ENCODE measurements at regions not wholly inside any gene's neighbourhood (a gene's known extent, or its start where the extent isn't known, plus 50 kb on each side); places are given as distances from the start of the nearest gene placed in this dataset.
A peak's percentile ranks its signal among the peaks of the same experiment; 100 is the strongest.

DNA sequence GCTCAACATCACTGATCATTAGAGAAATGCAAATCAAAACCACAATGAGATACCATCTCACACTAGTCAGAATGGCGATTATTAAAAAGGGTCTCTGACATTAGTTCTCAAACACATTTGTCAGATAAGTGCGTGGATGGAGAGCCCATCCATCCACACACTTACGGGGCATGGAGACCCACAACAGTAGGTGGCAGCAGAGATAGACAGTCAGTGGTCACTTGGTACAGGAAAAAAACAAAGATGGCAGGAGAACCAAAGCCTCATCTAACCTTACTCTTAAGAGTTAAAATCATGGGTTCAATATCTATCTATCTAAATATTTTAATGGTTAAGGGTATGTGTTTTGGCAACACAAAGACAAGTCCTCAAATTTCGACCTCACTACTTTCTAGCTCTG, 1378.7 kb upstream of the C9orf72 start:
- no peaks in the 10 kb centered on the region for H3F3A ChIP-seq (ENCODE audit: control insufficient read depth, insufficient read depth)
- H3K4me3 ChIP-seq (ENCODE audit: low read length): no peak overlapping the region
- no peaks in the 10 kb centered on the region for H4K20me1 ChIP-seq (ENCODE audit: control insufficient read depth, insufficient read depth, low read depth, low read length)
- no peaks in the 10 kb centered on the region for H3K79me2 ChIP-seq (ENCODE audit: control insufficient read depth, low read length)
- no peaks in the 10 kb centered on the region for H3K36me3 ChIP-seq (ENCODE audit: control insufficient read depth, low read length)
- no peak overlapping the region for H3K4me2 ChIP-seq (ENCODE audit: low read length)
- no peaks in the 10 kb centered on the region for H3K27me3 ChIP-seq (ENCODE audit: control insufficient read depth, low read length)
- TF ChIP-seq, protein P1, sequence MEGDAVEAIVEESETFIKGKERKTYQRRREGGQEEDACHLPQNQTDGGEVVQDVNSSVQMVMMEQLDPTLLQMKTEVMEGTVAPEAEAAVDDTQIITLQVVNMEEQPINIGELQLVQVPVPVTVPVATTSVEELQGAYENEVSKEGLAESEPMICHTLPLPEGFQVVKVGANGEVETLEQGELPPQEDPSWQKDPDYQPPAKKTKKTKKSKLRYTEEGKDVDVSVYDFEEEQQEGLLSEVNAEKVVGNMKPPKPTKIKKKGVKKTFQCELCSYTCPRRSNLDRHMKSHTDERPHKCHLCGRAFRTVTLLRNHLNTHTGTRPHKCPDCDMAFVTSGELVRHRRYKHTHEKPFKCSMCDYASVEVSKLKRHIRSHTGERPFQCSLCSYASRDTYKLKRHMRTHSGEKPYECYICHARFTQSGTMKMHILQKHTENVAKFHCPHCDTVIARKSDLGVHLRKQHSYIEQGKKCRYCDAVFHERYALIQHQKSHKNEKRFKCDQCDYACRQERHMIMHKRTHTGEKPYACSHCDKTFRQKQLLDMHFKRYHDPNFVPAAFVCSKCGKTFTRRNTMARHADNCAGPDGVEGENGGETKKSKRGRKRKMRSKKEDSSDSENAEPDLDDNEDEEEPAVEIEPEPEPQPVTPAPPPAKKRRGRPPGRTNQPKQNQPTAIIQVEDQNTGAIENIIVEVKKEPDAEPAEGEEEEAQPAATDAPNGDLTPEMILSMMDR (IDR thresholded peaks at IDR 0.05; ENCODE audit: low read depth, low read length, poor library complexity, severe bottlenecking): peak; percentile 33
- TF ChIP-seq EZH2phosphoT487 (IDR thresholded peaks at IDR 0.05; ENCODE audit: borderline replicate concordance, low read length): no peak
- no peaks in the 10 kb centered on the region for H3K9me2 ChIP-seq (replicated peaks; ENCODE audit: control insufficient read depth, low read length)
- no peaks in the 10 kb centered on the region for H3K4me1 ChIP-seq (ENCODE audit: control insufficient read depth, low read length)
- H3K27ac ChIP-seq (ENCODE audit: low read depth, low read length): no peak overlapping the region
- no peaks in the 10 kb centered on the region for H3K9me3 ChIP-seq (ENCODE audit: control insufficient read depth, insufficient read depth, low read length)

DNA sequence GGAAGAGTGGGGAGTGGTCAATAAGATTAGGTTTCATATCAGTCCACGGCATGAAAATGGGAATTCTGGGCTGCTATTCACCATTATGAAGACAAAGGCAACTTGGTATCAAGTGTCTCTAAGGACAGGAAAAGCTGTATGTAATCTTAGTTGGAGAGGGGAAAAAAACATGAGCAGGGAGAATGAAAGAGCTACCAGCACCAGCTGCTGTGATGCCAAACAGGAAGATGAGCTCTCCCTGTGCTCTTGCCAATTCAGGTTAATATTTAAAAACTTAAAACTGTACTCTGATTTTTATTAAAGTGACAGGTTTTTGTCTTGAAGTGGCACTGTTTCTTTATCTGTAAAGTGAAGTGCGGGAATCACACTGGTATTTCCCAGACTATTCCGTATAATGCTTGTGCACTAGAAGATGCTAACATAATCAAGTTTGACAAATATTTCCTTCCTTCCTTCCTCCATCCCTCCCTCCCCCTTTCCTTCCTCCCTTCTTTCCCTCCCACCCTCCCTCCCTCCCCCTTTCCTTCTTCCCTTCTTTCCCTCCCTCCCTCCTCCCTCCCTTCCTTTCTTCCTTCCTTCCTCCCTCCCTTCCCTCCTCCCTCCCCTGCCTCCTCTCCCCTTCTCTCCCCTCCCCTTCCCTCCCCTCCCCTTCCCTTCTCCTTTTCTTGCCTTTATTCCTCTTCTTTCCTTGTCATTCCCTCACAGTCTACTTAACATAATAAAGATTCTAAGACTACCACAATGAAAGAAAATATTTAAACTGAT, 1383.0 kb upstream of the C9orf72 start:
- Histone ChIP-seq H3K36me3 (ENCODE audit: control insufficient read depth, low read length) (no peaks in the 10 kb centered on the region), H3K4me3 (ENCODE audit: low read length) (no peak overlapping the region), H3F3A (ENCODE audit: control insufficient read depth, insufficient read depth) (no peaks in the 10 kb centered on the region), H3K9me2 (replicated peaks; ENCODE audit: control insufficient read depth, low read length) (no peaks in the 10 kb centered on the region; the same call in 1 of the 2 replicates), H3K79me2 (ENCODE audit: control insufficient read depth, low read length) (no peaks in the 10 kb centered on the region), H3K4me1 (ENCODE audit: control insufficient read depth, low read length) (no peaks in the 10 kb centered on the region), H3K9me3 (ENCODE audit: control insufficient read depth, insufficient read depth, low read length) (no peaks in the 10 kb centered on the region; the same call in 1 of the 2 replicates), H3K27me3 (ENCODE audit: control insufficient read depth, low read length) (no peaks in the 10 kb centered on the region), H3K4me2 (ENCODE audit: low read length) (no peak overlapping the region), H4K20me1 (ENCODE audit: control insufficient read depth, insufficient read depth, low read depth, low read length) (no peaks in the 10 kb centered on the region), H3K27ac (ENCODE audit: low read depth, low read length) (no peak overlapping the region)
- no peak for TF ChIP-seq EZH2phosphoT487 (IDR thresholded peaks at IDR 0.05; ENCODE audit: borderline replicate concordance, low read length)
- TF ChIP-seq, protein P1 (IDR thresholded peaks at IDR 0.05; ENCODE audit: low read depth, low read length, poor library complexity, severe bottlenecking): no peak

DNA sequence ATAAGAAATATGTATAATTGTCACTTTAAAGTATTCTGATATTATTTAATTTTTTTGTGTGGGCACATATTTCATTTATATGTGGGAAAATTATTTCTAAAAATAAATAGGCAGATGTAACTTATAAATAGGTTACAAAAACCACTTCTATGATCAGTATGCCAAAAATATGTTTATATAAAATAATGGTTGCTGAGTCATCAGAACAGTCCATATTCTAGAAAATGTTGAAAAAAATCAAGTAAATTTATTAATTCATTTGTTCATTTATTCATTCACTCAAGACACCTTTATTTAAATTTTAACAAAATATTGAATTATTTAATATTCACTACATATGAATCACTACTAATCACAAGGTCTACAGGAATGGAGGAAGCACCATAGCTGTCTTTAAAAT, 1387.3 kb upstream of the C9orf72 start:
- H3K4me3 ChIP-seq (ENCODE audit: low read length): no peak overlapping the region
- H3K79me2 ChIP-seq (ENCODE audit: control insufficient read depth, low read length): no peaks in the 10 kb centered on the region
- no peaks in the 10 kb centered on the region for H3F3A ChIP-seq (ENCODE audit: control insufficient read depth, insufficient read depth)
- H3K9me3 ChIP-seq (ENCODE audit: control insufficient read depth, insufficient read depth, low read length): no peaks in the 10 kb centered on the region; the same call in 1 of the 2 replicates
- TF ChIP-seq EZH2phosphoT487 (IDR thresholded peaks at IDR 0.05; ENCODE audit: borderline replicate concordance, low read length): no peak
- TF ChIP-seq, protein P1 (IDR thresholded peaks at IDR 0.05; ENCODE audit: low read depth, low read length, poor library complexity, severe bottlenecking): no peak
- no peak overlapping the region for H3K27ac ChIP-seq (ENCODE audit: low read depth, low read length)
- no peaks in the 10 kb centered on the region; the same call in 1 of the 2 replicates for H3K9me2 ChIP-seq (replicated peaks; ENCODE audit: control insufficient read depth, low read length)
- H3K4me2 ChIP-seq (ENCODE audit: low read length): no peak overlapping the region
- H3K4me1 ChIP-seq (ENCODE audit: control insufficient read depth, low read length): no peaks in the 10 kb centered on the region
- no peaks in the 10 kb centered on the region for H3K27me3 ChIP-seq (ENCODE audit: control insufficient read depth, low read length)
- H3K36me3 ChIP-seq (ENCODE audit: control insufficient read depth, low read length): no peaks in the 10 kb centered on the region
- no peaks in the 10 kb centered on the region for H4K20me1 ChIP-seq (ENCODE audit: control insufficient read depth, insufficient read depth, low read depth, low read length)

All from DOHH2 (cell line).